ENCODE measurements at regions not wholly inside any gene's neighbourhood (a gene's known extent, or its start where the extent isn't known, plus 50 kb on each side); places are given as distances from the start of the nearest gene placed in this dataset.

DNA sequence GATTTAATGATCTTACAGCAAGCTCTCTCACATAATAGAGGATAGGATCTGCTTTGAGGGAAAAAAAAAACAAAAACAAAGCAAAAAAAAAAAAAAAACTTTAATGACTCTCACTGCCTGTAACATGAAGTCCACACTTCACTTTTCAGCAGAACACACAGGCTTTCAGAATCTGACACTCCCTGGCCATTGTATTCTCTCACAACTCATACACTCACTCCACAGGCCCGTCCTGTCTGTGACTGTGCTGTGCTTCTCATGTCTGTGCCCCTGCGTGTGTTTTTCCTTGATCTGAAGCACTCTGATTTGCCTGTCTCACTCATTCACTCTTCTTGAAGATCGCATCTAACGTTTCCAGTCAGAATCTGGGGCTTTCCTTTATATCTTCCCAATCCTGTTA, 460.8 kb downstream of the TMA16 start:
- Mint-ChIP-seq H3K27ac (no peak overlapping the region), H3K4me1 (ENCODE audit: low read depth) (peaks cover 8% of the 10 kb centered on the region), H3K36me3 (ENCODE audit: insufficient read depth) (no peaks in the 10 kb centered on the region), H3K9me3 (ENCODE audit: low read depth) (no peaks in the 10 kb centered on the region), H3K27me3 (no peaks in the 10 kb centered on the region), H3K4me3 (ENCODE audit: low read depth) (no peak overlapping the region)
- TF ChIP-seq CTCF (IDR thresholded peaks at IDR 0.05; ENCODE audit: unreplicated experiment), result no peak
- no peak for DNase-seq (ENCODE audit: low spot score, unreplicated experiment)

DNA sequence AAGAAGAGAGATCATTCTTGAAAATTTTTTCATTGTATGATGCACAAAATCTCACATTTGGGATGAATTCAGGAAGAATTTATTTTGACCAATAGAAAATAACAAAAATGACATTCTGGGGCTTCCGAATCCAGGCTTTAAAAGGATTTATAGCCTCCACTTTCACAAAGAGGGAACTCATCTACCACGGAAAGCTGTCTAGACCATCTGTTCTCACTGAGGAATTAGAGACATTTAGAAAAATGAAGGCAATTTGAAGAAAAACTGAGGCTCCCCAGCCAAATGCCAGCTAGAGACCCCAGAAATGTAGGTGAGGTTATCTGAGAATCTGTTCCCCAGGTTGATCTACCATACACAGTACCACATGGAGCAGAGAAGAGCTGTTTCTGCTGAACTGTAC, 464.3 kb downstream of the TMA16 start:
- no peak for DNase-seq (ENCODE audit: low spot score, unreplicated experiment)
- H3K4me3 Mint-ChIP-seq (ENCODE audit: low read depth), result no peak overlapping the region
- no peak for TF ChIP-seq CTCF (IDR thresholded peaks at IDR 0.05; ENCODE audit: unreplicated experiment)
- no peaks in the 10 kb centered on the region for H3K27me3 Mint-ChIP-seq
- no peaks in the 10 kb centered on the region for H3K9me3 Mint-ChIP-seq (ENCODE audit: low read depth)
- peaks cover 5% of the 10 kb centered on the region for H3K4me1 Mint-ChIP-seq (ENCODE audit: low read depth)
- no peak overlapping the region for H3K27ac Mint-ChIP-seq
- H3K36me3 Mint-ChIP-seq (ENCODE audit: insufficient read depth), result no peaks in the 10 kb centered on the region

DNA sequence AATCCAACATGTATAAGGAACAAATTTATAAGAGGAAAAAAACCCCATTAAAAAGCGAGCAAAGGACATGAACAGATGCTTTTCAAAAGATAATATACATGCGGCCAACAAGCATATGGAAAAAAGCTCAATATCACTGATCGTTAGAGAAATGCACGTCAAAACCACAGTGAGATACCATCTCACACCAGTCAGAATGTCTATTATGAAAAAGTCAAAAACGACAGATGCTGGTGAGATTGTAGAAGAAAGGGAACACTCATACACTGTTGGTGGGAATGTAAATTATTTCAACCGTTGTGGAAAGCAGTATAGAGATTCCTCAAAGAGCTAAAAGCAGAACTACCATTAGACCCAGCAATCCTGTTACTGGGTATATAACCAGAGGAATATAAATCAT, 465.4 kb downstream of the TMA16 start:
- H3K36me3 Mint-ChIP-seq (ENCODE audit: insufficient read depth), result no peaks in the 10 kb centered on the region
- H3K27me3 Mint-ChIP-seq, result no peaks in the 10 kb centered on the region
- no peak overlapping the region for H3K4me3 Mint-ChIP-seq (ENCODE audit: low read depth)
- H3K27ac Mint-ChIP-seq, result no peak overlapping the region
- no peak for TF ChIP-seq CTCF (IDR thresholded peaks at IDR 0.05; ENCODE audit: unreplicated experiment)
- peaks cover 5% of the 10 kb centered on the region for H3K4me1 Mint-ChIP-seq (ENCODE audit: low read depth)
- no peaks in the 10 kb centered on the region for H3K9me3 Mint-ChIP-seq (ENCODE audit: low read depth)
- no peak for DNase-seq (ENCODE audit: low spot score, unreplicated experiment)

GRCh38 chr4:163966612-163967011, 472.1 kb downstream of the TMA16 start:
- no peak overlapping the region for H3K27ac Mint-ChIP-seq
- no peak overlapping the region for H3K4me3 Mint-ChIP-seq (ENCODE audit: low read depth)
- H3K27me3 Mint-ChIP-seq, result peaks cover 7% of the 10 kb centered on the region
- H3K4me1 Mint-ChIP-seq (ENCODE audit: low read depth), result peaks cover 11% of the 10 kb centered on the region
- H3K36me3 Mint-ChIP-seq (ENCODE audit: insufficient read depth), result no peaks in the 10 kb centered on the region
- no peaks in the 10 kb centered on the region for H3K9me3 Mint-ChIP-seq (ENCODE audit: low read depth)
- TF ChIP-seq CTCF (IDR thresholded peaks at IDR 0.05; ENCODE audit: unreplicated experiment), result no peak
- no peak for DNase-seq (ENCODE audit: low spot score, unreplicated experiment)

DNA sequence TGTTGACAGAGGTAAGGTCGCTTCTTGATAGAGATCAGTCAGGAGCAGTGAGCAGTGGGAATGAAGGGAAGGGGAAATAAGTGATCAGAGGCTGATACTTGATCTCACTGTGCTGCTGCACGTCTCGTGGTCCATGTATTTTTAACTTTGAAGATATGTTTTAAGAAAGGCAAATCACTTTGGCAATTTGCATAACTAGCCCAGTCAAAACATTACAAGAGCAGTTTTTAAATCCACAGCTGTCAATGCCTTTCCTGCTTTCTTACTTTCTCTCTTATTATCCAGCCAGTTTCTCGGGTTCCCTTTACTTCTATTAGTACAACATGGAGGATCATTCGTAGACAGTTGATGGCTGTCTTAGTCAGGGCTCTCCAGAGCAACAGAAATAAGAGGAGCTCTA, 472.8 kb downstream of the TMA16 start:
- H3K4me3 Mint-ChIP-seq (ENCODE audit: low read depth), result no peak overlapping the region
- H3K36me3 Mint-ChIP-seq (ENCODE audit: insufficient read depth), result no peaks in the 10 kb centered on the region
- H3K9me3 Mint-ChIP-seq (ENCODE audit: low read depth), result no peaks in the 10 kb centered on the region
- H3K4me1 Mint-ChIP-seq (ENCODE audit: low read depth), result peaks cover 11% of the 10 kb centered on the region
- TF ChIP-seq CTCF (IDR thresholded peaks at IDR 0.05; ENCODE audit: unreplicated experiment), result no peak
- H3K27me3 Mint-ChIP-seq, result peaks cover 7% of the 10 kb centered on the region
- no peak overlapping the region for H3K27ac Mint-ChIP-seq
- no peak for DNase-seq (ENCODE audit: low spot score, unreplicated experiment)
